HPDE6-E6E7 (cell line): ENCODE measurements at regions not wholly inside any gene's neighbourhood (a gene's known extent, or its start where the extent isn't known, plus 50 kb on each side); places are given as distances from the start of the nearest gene placed in this dataset.
"Not testable (repeated sequence)": the region's sequence is repeated elsewhere in the genome, so short reads cannot be mapped to it uniquely, and the experiment has no call there.

Source experiments
- DNase-seq: peaks from one replicate; pipeline ENCODE4 v3.0.0; 2011; ENCODE audit warnings: missing footprints; ENCODE audit errors: extremely low spot score

DNA sequence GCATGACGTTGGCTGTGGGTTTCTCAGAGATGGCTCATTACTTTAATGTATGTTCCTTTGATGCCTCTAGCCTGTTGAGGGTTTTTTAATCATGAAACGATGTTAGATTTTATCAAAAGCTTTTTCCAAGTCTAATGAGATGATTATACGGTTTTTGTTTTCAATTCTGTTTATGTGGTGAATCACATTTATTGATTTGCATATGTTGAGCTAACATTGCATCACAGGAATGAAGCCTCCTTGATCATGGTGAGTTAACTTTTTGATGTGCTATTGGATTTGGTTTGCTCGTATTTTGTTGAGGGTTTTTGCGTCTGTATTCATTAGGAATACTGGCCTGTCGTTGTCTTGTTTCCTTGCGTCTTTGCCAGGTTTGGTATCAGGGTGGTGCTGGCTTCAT lies 52.3 kb upstream of the PTPN12 start:
- no peak for DNase-seq

DNA sequence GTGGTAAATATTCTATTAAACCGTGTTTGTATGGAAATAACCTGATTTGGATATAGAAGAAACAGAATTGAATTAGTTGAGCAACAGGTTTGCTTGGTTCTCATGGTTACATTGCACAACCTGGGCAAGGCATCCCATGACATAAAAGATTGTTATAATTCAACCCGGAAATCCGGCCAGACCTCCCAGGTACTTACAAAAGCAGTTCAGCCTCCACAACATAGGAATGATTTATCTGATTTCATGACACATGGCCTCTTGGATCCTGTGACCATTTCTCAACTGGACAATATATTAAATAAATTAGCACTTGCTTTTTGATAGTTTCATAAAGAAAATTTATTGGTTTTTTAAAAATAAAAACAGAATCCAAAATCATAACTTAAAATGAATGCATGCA lies 55.1 kb upstream of the PTPN12 start:
- peak; percentile 73 for DNase-seq

DNA sequence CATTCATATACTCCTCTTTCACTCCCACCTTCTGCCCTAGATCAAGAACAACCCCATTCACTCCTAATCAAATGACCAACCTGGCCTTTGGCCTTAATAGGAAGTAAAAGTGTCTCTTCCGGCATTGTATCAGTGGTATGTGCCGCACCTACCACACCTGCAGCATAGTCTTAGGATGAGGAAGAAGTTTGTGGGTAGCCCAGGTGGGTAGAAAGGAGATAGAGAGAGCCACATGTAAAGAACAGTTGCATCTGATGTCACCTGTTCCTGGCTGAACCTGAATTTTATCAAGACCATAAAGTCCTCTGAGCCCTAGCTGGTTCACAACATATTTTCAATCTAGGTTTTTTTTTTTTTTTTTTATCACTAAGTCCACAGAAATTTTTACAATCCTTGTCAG lies 55.5 kb upstream of the PTPN12 start:
- peak; percentile 42 for DNase-seq

DNA sequence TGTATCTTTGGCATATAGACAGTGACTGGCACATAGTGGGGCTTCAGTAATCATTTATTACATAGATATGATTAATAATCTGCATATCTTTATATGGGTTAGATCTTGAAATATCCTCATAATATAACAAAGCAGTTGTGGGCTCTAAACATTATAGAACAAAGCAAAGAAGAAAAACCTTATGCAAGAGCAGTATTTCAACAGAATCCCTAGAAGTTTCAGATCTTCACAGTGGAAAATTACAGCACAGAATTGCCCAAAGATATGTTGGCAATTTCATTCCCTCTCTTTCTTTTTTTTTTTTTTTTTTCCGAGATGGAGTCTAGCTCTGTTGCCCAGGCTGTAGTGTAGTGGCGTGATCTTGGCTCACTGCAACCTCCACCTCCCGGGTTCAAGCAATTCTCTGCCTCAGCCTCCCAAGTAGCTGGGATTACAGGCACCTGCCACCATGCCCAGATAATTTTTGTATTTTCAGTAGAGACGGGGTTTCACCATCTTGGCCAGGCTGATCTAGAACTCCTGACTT lies 56.9 kb upstream of the PTPN12 start:
- DNase-seq = not testable (repeated sequence)

DNA sequence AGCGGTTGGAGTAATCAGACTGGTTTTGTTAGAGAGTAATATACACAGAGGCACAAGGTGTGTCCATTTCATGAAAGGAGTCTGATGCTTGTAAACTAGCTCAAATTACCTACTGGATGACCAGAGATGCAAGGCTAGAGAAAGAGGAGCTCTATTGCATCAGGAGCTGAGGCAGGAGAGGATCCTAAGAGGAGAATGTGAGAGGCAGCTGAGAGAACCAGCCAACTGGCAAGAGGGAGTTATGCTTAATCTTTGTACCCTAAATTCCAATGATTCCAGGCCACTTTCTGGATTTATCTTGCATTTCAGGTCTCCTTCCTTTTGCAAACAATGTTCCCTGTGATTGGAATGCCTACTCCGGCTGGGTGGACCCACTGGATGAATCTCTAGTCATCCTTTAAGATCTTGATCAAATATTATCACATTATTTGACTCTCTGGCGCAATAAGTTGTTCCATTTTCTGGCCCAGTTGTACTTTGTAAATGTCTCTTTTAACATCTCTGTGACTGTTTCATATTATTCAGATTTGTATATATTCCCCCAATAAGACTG lies 57.5 kb upstream of the PTPN12 start:
- no peak for DNase-seq

DNA sequence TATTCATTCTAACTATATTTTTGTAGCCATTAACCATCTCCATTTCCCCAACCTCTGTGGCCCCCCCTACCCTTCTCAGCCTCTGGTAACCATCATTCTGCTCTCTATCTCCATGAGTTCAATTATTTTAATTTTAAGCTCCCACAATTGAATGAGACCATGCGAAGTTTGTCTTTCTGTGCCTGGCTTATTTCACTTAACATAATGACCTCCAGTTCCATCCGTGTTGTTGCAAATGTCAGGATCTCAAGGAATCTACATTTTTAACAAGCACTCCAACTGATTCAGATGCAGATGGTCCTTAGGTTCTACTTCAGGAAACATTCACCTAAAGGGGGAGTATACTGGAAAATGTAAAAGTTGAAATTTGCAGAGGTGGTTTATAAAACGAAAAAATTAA lies 60.2 kb upstream of the PTPN12 start:
- no peak for DNase-seq

DNA sequence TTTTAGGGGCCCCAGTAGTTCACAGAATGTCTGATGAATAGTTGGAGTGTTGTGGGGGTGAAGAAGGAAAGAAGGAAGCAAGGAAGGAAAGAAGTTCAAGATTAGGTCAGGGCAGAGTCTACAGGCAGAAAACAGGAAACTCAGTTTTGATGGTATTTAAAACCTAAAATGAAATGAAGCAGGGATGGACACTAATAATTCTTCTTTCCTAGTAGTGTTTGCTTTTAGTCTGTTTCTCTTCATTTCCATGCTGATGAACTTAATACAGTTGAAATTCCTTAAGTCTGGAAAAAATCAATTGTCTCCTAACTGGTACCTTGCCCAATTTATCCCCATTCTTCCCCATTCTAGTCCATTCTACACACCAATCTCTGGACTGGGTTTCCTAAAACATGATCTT lies 59.0 kb upstream of the GSAP start:
- DNase-seq = no peak

DNA sequence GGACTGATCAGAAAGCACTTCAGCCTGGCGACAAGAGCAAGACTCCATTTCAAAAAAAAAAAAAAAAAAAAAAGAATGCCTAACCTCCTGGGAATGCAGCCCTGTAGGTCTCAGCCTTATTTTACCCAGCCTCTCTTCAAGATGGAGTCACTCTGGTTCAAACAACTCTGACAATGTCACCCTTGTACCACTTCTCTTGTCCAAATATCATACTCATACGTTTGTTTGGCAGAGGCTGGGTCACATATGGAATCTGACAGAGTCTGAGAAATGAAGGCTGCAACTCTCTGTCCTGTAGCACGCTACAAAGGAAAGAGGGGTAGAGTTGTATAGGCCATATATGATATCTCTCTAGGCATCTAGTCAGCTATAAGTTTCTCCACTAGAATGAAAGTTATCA lies 58.6 kb upstream of the GSAP start:
- DNase-seq = no peak

DNA sequence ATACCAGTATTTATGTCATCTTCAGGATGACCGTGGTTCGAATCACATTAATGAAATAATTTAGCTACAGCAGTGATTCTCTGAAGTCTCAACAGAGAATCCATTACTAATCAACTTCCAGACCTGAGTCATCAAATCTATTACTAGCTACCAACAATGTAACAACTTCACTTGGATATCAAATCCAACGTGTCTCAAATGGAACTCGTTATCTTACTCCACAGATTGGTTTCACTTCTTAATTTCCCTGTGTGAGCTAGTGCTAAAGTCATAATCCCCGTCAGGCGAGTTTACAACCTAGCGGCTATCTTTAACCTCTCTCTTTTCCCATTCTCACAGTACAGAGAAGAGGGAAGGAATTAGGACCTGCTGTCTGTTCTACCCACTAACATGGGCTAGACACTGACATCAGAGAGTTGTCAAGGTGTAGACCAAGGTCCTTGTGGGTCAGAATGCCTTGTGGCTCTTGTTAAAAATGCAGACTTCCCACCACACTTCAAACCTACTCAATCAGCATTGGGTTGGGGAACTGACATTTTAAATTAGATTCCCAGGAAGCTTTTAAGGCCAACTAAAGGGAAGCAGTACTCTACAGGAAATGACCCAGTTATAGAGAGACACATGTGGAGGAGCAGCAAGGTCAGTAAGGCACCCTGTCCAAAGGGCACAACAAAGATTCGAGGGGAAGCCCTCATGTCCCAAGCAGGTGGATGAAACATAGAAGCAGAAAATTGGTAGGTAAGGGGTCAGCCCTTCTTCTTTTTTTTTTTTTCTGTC lies 57.3 kb upstream of the GSAP start:
- DNase-seq = no peak

DNA sequence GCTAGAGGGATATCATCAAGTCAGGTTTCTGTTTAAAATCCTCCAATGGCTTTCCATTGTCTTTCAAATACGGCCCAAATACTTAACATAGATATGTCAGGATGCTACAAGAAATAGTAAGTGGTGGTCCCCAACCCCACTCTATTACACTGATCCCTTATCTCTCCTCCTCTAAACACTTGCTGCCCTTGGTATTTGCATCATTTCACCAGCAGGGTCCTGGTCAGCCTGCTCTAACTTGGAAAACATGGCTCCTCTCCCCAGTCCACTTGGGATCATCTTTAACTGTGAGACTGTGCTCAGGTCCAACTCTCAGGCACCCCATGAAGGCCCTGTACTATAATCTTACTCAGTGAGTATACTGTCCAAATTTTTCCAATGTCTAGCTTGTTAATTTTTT lies 53.8 kb upstream of the GSAP start:
- DNase-seq = no peak

DNA sequence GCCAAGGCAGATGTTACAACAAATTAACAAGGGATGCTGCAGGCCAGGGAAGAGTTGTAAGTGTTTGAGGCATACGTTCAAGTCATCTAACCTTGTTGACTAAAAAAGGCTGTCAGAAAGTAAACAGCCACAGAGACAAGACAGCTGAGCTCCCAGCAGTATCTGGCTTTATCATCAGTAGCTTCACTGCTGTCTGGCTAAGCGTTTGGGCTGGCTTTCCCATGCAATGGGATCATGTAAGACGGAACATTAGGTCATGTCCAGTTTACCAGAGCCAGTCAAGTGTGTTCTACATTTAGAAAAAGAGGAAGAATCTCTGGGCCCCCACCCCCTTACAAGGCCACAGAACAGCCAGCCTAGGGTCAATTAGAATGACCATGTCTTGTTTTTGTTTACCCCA lies 51.3 kb upstream of the GSAP start:
- no peak for DNase-seq

DNA sequence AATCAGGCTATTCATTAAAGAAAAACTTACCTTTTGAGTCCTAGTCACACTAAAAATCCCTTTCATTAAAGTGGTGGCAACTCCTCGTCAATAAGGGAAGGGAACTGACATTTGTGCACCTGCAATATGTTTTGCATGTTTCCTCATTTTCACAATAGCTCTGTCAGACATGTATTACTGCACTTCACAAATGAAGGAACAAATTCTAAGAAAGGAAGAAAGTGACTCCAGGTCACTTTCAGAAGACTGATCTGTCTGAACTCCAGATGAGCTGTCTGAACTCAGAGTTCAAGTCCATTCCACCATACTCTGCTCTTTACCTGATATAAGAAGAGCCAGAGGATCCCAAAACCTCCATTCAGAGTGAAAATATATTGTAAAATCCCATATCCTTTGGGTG lies 50.3 kb upstream of the GSAP start:
- DNase-seq = no peak
